IMR-90 (cell line): ENCODE measurements at regions not wholly inside any gene's neighbourhood (a gene's known extent, or its start where the extent isn't known, plus 50 kb on each side); places are given as distances from the start of the nearest gene placed in this dataset.

Experiments
- ATAC-seq: fragments of 200-7000 bp; cut with Tn5 transposase; 2 replicates; pipeline ENCODE4 v1.9.1; 2020; ENCODE audit warnings: low read depth, mild to moderate bottlenecking, moderate library complexity
- BruUV-seq: library from RNA; stranded (reverse); fragments of 400-500 nt; replicated peaks from 2 replicates; lab custom pipeline; 2021; lab: Mats Ljungman, UMichigan
- CTCF ChIA-PET: fragments of 300-600 bp; formaldehyde crosslinking; extraction: SDS; loops from one replicate; lab custom pipeline; 2021; ENCODE audit warnings: antibody characterized with exemption; lab: Yijun Ruan, JAX
- POLR2A ChIA-PET: fragments of 300-600 bp; sonication (Branson Sonifier 250); formaldehyde crosslinking; loops from one replicate; lab custom pipeline; 2022; ENCODE audit warnings: antibody characterized with exemption; ENCODE audit not compliant: unreplicated experiment; lab: Charles Lee
- DNase-seq: peaks from one replicate; pipeline ENCODE4 v3.0.0; 2013
- H2AFZ ChIP-seq: replicated peaks from 2 replicates; pipeline ENCODE3; 2013; ENCODE audit warnings: low read length, mild to moderate bottlenecking; ENCODE audit not compliant: poor library complexity
- H2AK5ac ChIP-seq: 2 replicates; pipeline ENCODE4 v1.6.1; 2013; ENCODE audit warnings: low read depth, low read length, inconsistent platforms
- H2AK9ac ChIP-seq: replicated peaks from 2 replicates; pipeline ENCODE3; 2013; ENCODE audit warnings: mild to moderate bottlenecking, low read depth, low read length, moderate library complexity; ENCODE audit not compliant: poor library complexity
- H2BK120ac ChIP-seq: 2 replicates; pipeline ENCODE4 v1.6.1; 2013; ENCODE audit warnings: low read depth, low read length, inconsistent platforms
- H2BK15ac ChIP-seq: 3 replicates; pipeline ENCODE4 v1.6.1; 2013; ENCODE audit warnings: low read depth, low read length, inconsistent platforms
- H2BK20ac ChIP-seq: 2 replicates; pipeline ENCODE4 v1.6.1; 2013; ENCODE audit warnings: low read depth, mild to moderate bottlenecking, inconsistent platforms, low read length, moderate library complexity
- H2BK5ac ChIP-seq: 2 replicates; pipeline ENCODE4 v1.6.1; 2013; ENCODE audit warnings: mild to moderate bottlenecking, low read depth, low read length, inconsistent platforms; ENCODE audit not compliant: poor library complexity, severe bottlenecking
- H3K14ac ChIP-seq: replicated peaks from 2 replicates; pipeline ENCODE4 v1.6.1; 2013; ENCODE audit warnings: low read depth, low read length, inconsistent platforms
- H3K18ac ChIP-seq: 2 replicates; pipeline ENCODE4 v1.6.1; 2013; ENCODE audit warnings: low read depth, low read length, control low read depth
- H3K23ac ChIP-seq: 2 replicates; pipeline ENCODE4 v1.6.1; 2013; ENCODE audit warnings: low read depth, low read length, inconsistent platforms
- H3K27ac ChIP-seq: 2 replicates; pipeline ENCODE4 v1.5.1; 2013; ENCODE audit warnings: mild to moderate bottlenecking, control low read depth, low read length; ENCODE audit not compliant: insufficient read depth
- H3K27me3 ChIP-seq: 2 replicates; pipeline ENCODE4 v1.6.1; 2013; ENCODE audit warnings: low read length; ENCODE audit not compliant: control insufficient read depth, insufficient read depth
- H3K36me3 ChIP-seq: 2 replicates; pipeline ENCODE4 v1.6.1; 2013; ENCODE audit warnings: low read length, mixed read lengths; ENCODE audit not compliant: control insufficient read depth, insufficient read depth
- H3K4ac ChIP-seq: 2 replicates; pipeline ENCODE4 v1.6.1; 2013; ENCODE audit warnings: low read depth, low read length, inconsistent platforms
- H3K4me1 ChIP-seq: 2 replicates; pipeline ENCODE4 v1.6.1; 2013; ENCODE audit warnings: low read length, mixed read lengths; ENCODE audit not compliant: control insufficient read depth, insufficient read depth
- H3K4me2 ChIP-seq: 2 replicates; pipeline ENCODE4 v1.6.1; 2013; ENCODE audit warnings: low read depth, mild to moderate bottlenecking, control low read depth, low read length, moderate library complexity
- H3K4me3 ChIP-seq: 2 replicates; pipeline ENCODE4 v1.5.1; 2013; ENCODE audit warnings: low read depth, mild to moderate bottlenecking, control low read depth, low read length, moderate library complexity; ENCODE audit not compliant: insufficient read depth
- H3K56ac ChIP-seq: 2 replicates; pipeline ENCODE4 v1.6.1; 2013; ENCODE audit warnings: low read length, inconsistent platforms; ENCODE audit not compliant: insufficient read depth; ENCODE audit errors: extremely low read depth
- H3K79me1 ChIP-seq, 2 experiments: 2 replicates each; pipeline ENCODE4 v1.6.1; 2013; ENCODE audit warnings: low read length in 2 of 2, inconsistent platforms in 1 of 2, low read depth in 1 of 2
- H3K9ac ChIP-seq: 2 replicates; pipeline ENCODE4 v1.6.1; 2013; ENCODE audit warnings: low read depth, low read length, control low read depth
- H3K9me1 ChIP-seq: 2 replicates; pipeline ENCODE4 v1.6.1; 2013; ENCODE audit warnings: low read length, inconsistent platforms; ENCODE audit not compliant: insufficient read depth
- H3K9me3 ChIP-seq: 2 replicates; pipeline ENCODE4 v1.6.1; 2013; ENCODE audit warnings: low read length; ENCODE audit not compliant: control insufficient read depth, insufficient read depth
- H4K20me1 ChIP-seq: 2 replicates; pipeline ENCODE4 v1.6.1; 2013; ENCODE audit warnings: low read length, inconsistent platforms; ENCODE audit not compliant: insufficient read depth
- H4K5ac ChIP-seq: 2 replicates; pipeline ENCODE4 v1.6.1; 2013; ENCODE audit warnings: mild to moderate bottlenecking, low read depth, low read length, control low read depth
- H4K8ac ChIP-seq, 2 experiments: 2 replicates each; pipeline ENCODE4 v1.6.1; 2013; ENCODE audit warnings: low read depth in 2 of 2, low read length in 2 of 2, control low read depth in 1 of 2, inconsistent platforms in 1 of 2
- H4K91ac ChIP-seq: 2 replicates; pipeline ENCODE4 v1.6.1; 2013; ENCODE audit warnings: low read depth, low read length, inconsistent platforms; ENCODE audit not compliant: insufficient read depth
- BHLHE40 ChIP-seq: fragments of 150-350 bp; IDR thresholded peaks from 2 replicates; pipeline ENCODE4 v1.6.1; 2016; ENCODE audit warnings: mild to moderate bottlenecking, low read depth, low read length
- CEBPB ChIP-seq: IDR thresholded peaks from 2 replicates; pipeline ENCODE4 v1.6.1; 2012; ENCODE audit warnings: low read depth, low read length, improper control_type of control experiment
- CHD1 ChIP-seq: IDR thresholded peaks from 2 replicates; pipeline ENCODE4 v1.6.1; 2012; ENCODE audit warnings: low read depth, low read length, improper control_type of control experiment
- FOS ChIP-seq: fragments of 150-350 bp; IDR thresholded peaks from 2 replicates; pipeline ENCODE4 v1.6.1; 2016; ENCODE audit warnings: low read depth, low read length
- MAFK ChIP-seq: IDR thresholded peaks from 2 replicates; pipeline ENCODE4 v1.6.1; 2012; ENCODE audit warnings: low read depth, low read length, improper control_type of control experiment
- MAZ ChIP-seq: IDR thresholded peaks from 2 replicates; pipeline ENCODE4 v1.6.1; 2012; ENCODE audit warnings: low read depth, mild to moderate bottlenecking, low read length, improper control_type of control experiment, moderate library complexity, borderline replicate concordance
- MXI1 ChIP-seq: IDR thresholded peaks from 2 replicates; pipeline ENCODE4 v1.6.1; 2012; ENCODE audit warnings: low read depth, mild to moderate bottlenecking, low read length, moderate library complexity, borderline replicate concordance
- NFE2L2 ChIP-seq: fragments of 150-350 bp; IDR thresholded peaks from 2 replicates; pipeline ENCODE4 v1.6.1; 2016; ENCODE audit warnings: low read depth, mild to moderate bottlenecking, low read length
- POLR2A ChIP-seq: IDR thresholded peaks from 2 replicates; pipeline ENCODE4 v1.6.1; 2012; ENCODE audit warnings: mild to moderate bottlenecking, low read depth, low read length
- RAD21 ChIP-seq: IDR thresholded peaks from 2 replicates; pipeline ENCODE4 v1.6.1; 2012; ENCODE audit warnings: low read length, improper control_type of control experiment
- RCOR1 ChIP-seq: IDR thresholded peaks from 2 replicates; pipeline ENCODE4 v1.6.1; 2012; ENCODE audit warnings: mild to moderate bottlenecking, low read length, improper control_type of control experiment; ENCODE audit not compliant: insufficient replicate concordance
- RFX5 ChIP-seq: IDR thresholded peaks from 2 replicates; pipeline ENCODE4 v1.8.0; 2012; ENCODE audit warnings: low read depth, mild to moderate bottlenecking, low read length, moderate library complexity
- SMC3 ChIP-seq: fragments of 150-350 bp; IDR thresholded peaks from 2 replicates; pipeline ENCODE4 v1.6.1; 2016; ENCODE audit warnings: low read depth, mild to moderate bottlenecking, antibody characterized with exemption, low read length, moderate library complexity
- WGBS, 2 experiments: methylation state at CpG; one replicate each; pipeline versions ENCODE4 v1.1.5 to v1.1.7; 2013; ENCODE audit warnings: missing lambda C conversion rate in 2 of 2; ENCODE audit not compliant: insufficient read length in 1 of 2; ENCODE audit errors: extremely low coverage in 2 of 2; 5-methylcytosine and 5-hydroxymethylcytosine counted together
- dilution Hi-C: fragments of 300-500 bp; cut with HindIII; formaldehyde crosslinking; loops from one replicate; pipeline ENCODE4 v1.14.3; 2018; ENCODE audit warnings: low sequenced_read_pairs; ENCODE audit not compliant: unreplicated experiment
- in situ Hi-C: fragments of 300-500 bp; cut with MboI; formaldehyde crosslinking; loops from 3 replicates; pipeline ENCODE4 v1.14.3; 2019; ENCODE audit warnings: low sequenced_read_pairs, inconsistent platforms, mixed read lengths
- intact Hi-C: fragments of 100-400 bp; cut with micrococcal nuclease; formaldehyde crosslinking; loops from 2 replicates; pipeline ENCODE4 v1.10.0; 2022
- TF ChIP-seq, protein P1 (sequence below): fragments of 150-350 bp; IDR thresholded peaks from 2 replicates; pipeline ENCODE4 v1.6.1; 2016; ENCODE audit warnings: low read depth, mild to moderate bottlenecking, low read length, moderate library complexity, borderline replicate concordance
- TF ChIP-seq, protein P2 (sequence below): fragments of 150-350 bp; IDR thresholded peaks from 2 replicates; pipeline ENCODE4 v1.6.1; 2017; ENCODE audit warnings: mild to moderate bottlenecking, antibody characterized with exemption, low read length, low read depth
- TF ChIP-seq, protein P3 (sequence below): conservative IDR thresholded peaks from 2 replicates; pipeline ENCODE4 v1.5.1; 2012; ENCODE audit warnings: mild to moderate bottlenecking, low read depth, low read length, improper control_type of control experiment

DNA sequence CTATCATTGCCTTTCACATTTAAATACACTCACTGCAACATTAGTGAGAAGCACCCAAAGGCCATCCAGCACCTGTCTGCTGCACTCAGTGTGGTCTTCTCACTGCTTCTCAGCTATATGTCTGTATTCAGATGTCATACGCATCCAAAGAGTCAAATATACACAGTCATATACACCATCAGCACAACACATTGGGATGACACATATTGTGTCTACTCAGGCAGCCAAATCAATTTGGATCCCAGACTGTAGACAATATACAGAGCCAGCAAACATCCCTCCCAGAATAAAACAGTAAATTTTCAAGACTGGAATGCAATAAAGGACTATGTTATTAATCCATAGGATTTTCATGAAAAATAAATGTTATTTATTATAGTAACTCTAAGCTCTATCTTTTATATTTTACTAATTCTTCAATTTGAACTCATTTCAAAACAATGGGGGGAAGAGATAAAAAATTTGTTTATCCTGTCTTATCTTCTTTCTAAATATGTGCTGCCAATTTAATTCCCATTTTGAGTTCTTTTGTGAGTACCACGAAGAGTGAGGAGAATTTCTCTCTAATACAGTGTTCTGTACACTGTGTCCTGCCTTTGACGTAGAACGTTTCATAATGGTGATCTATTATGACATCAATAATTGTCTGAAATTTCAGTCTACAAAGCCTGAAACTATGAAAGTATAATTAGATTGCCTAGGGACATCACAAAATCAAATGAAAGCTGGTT is 602.2 kb upstream of the CXADR start:
- intact Hi-C loops (no loop called here), dilution Hi-C loops (no loop called here), in situ Hi-C loops (no loop called here)
- BruUV-seq = no TSS peak
- H4K8ac ChIP-seq = no peak overlapping the region
- H2AK5ac ChIP-seq = no peak overlapping the region
- H2BK5ac ChIP-seq = no peak overlapping the region
- no peak overlapping the region for H2AK9ac ChIP-seq
- no peaks in the 10 kb centered on the region for H3K79me1 ChIP-seq
- H3K36me3 ChIP-seq = no peaks in the 10 kb centered on the region
- no peak for ATAC-seq
- POLR2A ChIA-PET = no interaction called here
- CTCF ChIA-PET = interaction anchor here (0.5 to 0.6 kb wide), 2 partner anchors 25 to 99 kb away, joined by 3 read pairs; no protein-coding TSS in a partner anchor
- no peak overlapping the region for H3K4ac ChIP-seq
- no peak overlapping the region for H2BK15ac ChIP-seq
- TF ChIP-seq CHD1 (no peak), BHLHE40 (no peak), MAFK (no peak), POLR2A (no peak), MXI1 (no peak), CEBPB (no peak), NFE2L2 (no peak), MAZ (no peak), SMC3 (no peak), FOS (no peak), RCOR1 (no peak), RAD21 (no peak), RFX5 (no peak)
- TF ChIP-seq, protein P1, sequence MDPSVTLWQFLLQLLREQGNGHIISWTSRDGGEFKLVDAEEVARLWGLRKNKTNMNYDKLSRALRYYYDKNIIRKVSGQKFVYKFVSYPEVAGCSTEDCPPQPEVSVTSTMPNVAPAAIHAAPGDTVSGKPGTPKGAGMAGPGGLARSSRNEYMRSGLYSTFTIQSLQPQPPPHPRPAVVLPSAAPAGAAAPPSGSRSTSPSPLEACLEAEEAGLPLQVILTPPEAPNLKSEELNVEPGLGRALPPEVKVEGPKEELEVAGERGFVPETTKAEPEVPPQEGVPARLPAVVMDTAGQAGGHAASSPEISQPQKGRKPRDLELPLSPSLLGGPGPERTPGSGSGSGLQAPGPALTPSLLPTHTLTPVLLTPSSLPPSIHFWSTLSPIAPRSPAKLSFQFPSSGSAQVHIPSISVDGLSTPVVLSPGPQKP = no peak
- TF ChIP-seq, protein P2, sequence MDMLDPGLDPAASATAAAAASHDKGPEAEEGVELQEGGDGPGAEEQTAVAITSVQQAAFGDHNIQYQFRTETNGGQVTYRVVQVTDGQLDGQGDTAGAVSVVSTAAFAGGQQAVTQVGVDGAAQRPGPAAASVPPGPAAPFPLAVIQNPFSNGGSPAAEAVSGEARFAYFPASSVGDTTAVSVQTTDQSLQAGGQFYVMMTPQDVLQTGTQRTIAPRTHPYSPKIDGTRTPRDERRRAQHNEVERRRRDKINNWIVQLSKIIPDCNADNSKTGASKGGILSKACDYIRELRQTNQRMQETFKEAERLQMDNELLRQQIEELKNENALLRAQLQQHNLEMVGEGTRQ = no peak
- TF ChIP-seq, protein P3, sequence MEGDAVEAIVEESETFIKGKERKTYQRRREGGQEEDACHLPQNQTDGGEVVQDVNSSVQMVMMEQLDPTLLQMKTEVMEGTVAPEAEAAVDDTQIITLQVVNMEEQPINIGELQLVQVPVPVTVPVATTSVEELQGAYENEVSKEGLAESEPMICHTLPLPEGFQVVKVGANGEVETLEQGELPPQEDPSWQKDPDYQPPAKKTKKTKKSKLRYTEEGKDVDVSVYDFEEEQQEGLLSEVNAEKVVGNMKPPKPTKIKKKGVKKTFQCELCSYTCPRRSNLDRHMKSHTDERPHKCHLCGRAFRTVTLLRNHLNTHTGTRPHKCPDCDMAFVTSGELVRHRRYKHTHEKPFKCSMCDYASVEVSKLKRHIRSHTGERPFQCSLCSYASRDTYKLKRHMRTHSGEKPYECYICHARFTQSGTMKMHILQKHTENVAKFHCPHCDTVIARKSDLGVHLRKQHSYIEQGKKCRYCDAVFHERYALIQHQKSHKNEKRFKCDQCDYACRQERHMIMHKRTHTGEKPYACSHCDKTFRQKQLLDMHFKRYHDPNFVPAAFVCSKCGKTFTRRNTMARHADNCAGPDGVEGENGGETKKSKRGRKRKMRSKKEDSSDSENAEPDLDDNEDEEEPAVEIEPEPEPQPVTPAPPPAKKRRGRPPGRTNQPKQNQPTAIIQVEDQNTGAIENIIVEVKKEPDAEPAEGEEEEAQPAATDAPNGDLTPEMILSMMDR = no peak
- no peak overlapping the region for H2AFZ ChIP-seq
- no peak overlapping the region for H2BK120ac ChIP-seq
- H3K27me3 ChIP-seq = no peaks in the 10 kb centered on the region
- H3K4me2 ChIP-seq = no peak overlapping the region
- H3K27ac ChIP-seq = no peak overlapping the region
- WGBS, 2 experiments = 80% methylated on average over 1 of the region's 4 CpGs; no CpG with 5 or more reads in 1 of the 2 experiments
- H3K4me1 ChIP-seq = no peaks in the 10 kb centered on the region
- H2BK20ac ChIP-seq = no peak overlapping the region
- no peak for DNase-seq
- H3K23ac ChIP-seq = no peak overlapping the region
- no peaks in the 10 kb centered on the region for H4K20me1 ChIP-seq
- no peak overlapping the region for H3K56ac ChIP-seq
- H3K9me1 ChIP-seq = no peaks in the 10 kb centered on the region
- H4K91ac ChIP-seq = no peak overlapping the region
- no peak overlapping the region for H4K5ac ChIP-seq
- no peaks in the 10 kb centered on the region for H3K9me3 ChIP-seq
- no peak overlapping the region for H3K4me3 ChIP-seq
- no peak overlapping the region for H3K14ac ChIP-seq
- no peak overlapping the region for H3K18ac ChIP-seq
- no peak overlapping the region for H3K9ac ChIP-seq
